Midbrain (tissue), 1 donor: ENCODE measurements at regions not wholly inside any gene's neighbourhood (a gene's known extent, or its start where the extent isn't known, plus 50 kb on each side); places are given as distances from the start of the nearest gene placed in this dataset.
"Not testable (repeated sequence)": the region's sequence is repeated elsewhere in the genome, so short reads cannot be mapped to it uniquely, and the experiment has no call there.

Experiments used
- DNase-seq: peaks from one replicate; lab custom pipeline; 2025; lab: John Stamatoyannopoulos, UW

- no peak for DNase-seq
These were observed 144.2 kb upstream of the POGK start for GRCh38 chr1:166695115-166695514.

- DNase-seq, result not testable (repeated sequence)
These were observed 143.4 kb upstream of the POGK start for GRCh38 chr1:166695834-166696233.

- DNase-seq, result no peak
These were observed 140.5 kb upstream of the POGK start for GRCh38 chr1:166698771-166699170.

GRCh38 chr1:166699613-166700012 is 139.7 kb upstream of the POGK start:
- no peak for DNase-seq

- DNase-seq, result no peak
These were observed 138.6 kb upstream of the POGK start for GRCh38 chr1:166700696-166701095.

- DNase-seq, result no peak
These were observed 137.6 kb upstream of the POGK start for GRCh38 chr1:166701603-166702100.

- DNase-seq, result no peak
These were observed 136.1 kb upstream of the POGK start for GRCh38 chr1:166703141-166703540.

GRCh38 chr1:166703726-166704462 is 135.4 kb upstream of the POGK start:
- no peak for DNase-seq

- no peak for DNase-seq
These were observed 133.6 kb upstream of the POGK start for GRCh38 chr1:166705376-166706289.

- no peak for DNase-seq
These were observed 122.7 kb upstream of the POGK start for GRCh38 chr1:166716620-166717019.

GRCh38 chr1:166721145-166721544 is 118.1 kb upstream of the POGK start:
- DNase-seq, result no peak

- DNase-seq, result no peak
These were observed 108.9 kb upstream of the POGK start for GRCh38 chr1:166730299-166730888.

GRCh38 chr1:166738140-166738539 is 101.1 kb upstream of the POGK start:
- DNase-seq, result no peak

GRCh38 chr1:166738873-166739272 is 100.4 kb upstream of the POGK start:
- no peak for DNase-seq

GRCh38 chr1:166740668-166741276 is 98.5 kb upstream of the POGK start:
- DNase-seq, result no peak

- no peak for DNase-seq
These were observed 76.0 kb upstream of the POGK start for GRCh38 chr1:166763318-166763717.

- no peak for DNase-seq
These were observed 72.3 kb upstream of the POGK start for GRCh38 chr1:166766942-166767341.

GRCh38 chr1:166784646-166785045 is 54.6 kb upstream of the POGK start:
- DNase-seq, result not testable (repeated sequence)

GRCh38 chr1:166785987-166786386 is 53.3 kb upstream of the POGK start:
- DNase-seq, result no peak

GRCh38 chr1:166789286-166789685 is 50.0 kb upstream of the POGK start:
- no peak for DNase-seq
